ENCODE measurements at regions not wholly inside any gene's neighbourhood (a gene's known extent, or its start where the extent isn't known, plus 50 kb on each side); places are given as distances from the start of the nearest gene placed in this dataset.

- WGBS = 40% methylated on average over 1 of the region's 1 CpG
- no peaks in the 10 kb centered on the region for H3K4me1 ChIP-seq (ENCODE audit: control insufficient read depth in 4 of 4, insufficient read depth in 4 of 4, low read length in 3 of 4)
Observed at GRCh38 chr4:164318350-164318749, 435.6 kb upstream of the SMIM31 start.

DNA sequence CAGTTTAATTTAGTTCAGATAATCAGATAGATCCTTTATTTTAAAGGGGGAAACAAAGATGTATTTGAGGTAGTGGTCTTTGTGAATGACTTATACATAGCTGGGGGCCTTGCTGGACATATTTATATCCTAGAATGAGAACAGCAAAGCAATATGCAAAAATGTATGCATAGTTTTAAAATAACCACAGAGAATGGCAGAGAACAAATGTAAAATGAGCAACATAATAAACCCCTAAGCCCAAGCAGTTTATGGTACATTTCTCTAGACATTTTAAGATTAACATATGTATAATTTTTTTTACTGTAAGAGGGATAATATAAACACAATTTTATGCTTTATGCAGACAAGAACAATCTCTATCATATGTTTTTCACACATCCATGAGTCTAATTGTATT is 434.2 kb upstream of the SMIM31 start:
- Histone ChIP-seq H3K27ac (ENCODE audit: low read depth in 1 of 2, low read length in 2 of 2) (no peak overlapping the region), H3K9ac (ENCODE audit: low read depth in 1 of 2, low read length in 2 of 2) (no peak overlapping the region), H3K9me3 (ENCODE audit: control insufficient read depth in 4 of 4, low read length in 3 of 4) (no peaks in the 10 kb centered on the region), H3K27me3 (ENCODE audit: control insufficient read depth in 4 of 4, insufficient read depth in 4 of 4, low read length in 3 of 4) (no peaks in the 10 kb centered on the region), H3K4me1 (ENCODE audit: control insufficient read depth in 4 of 4, insufficient read depth in 4 of 4, low read length in 3 of 4) (no peaks in the 10 kb centered on the region), H3K36me3 (ENCODE audit: control insufficient read depth in 4 of 4, insufficient read depth in 3 of 4, low read depth in 1 of 4, low read length in 3 of 4) (no peaks in the 10 kb centered on the region), H3K4me3 (ENCODE audit: low read depth in 1 of 3, low read length in 3 of 3) (no peak overlapping the region)
- TF ChIP-seq SP1 (IDR thresholded peaks at IDR 0.05) (no peak), EGR1 (IDR thresholded peaks at IDR 0.05; ENCODE audit: low read depth in 2 of 2) (no peak), HNF4A (conservative IDR thresholded peaks at IDR 0.05) (no peak), FOXA2 (IDR thresholded peaks at IDR 0.05) (no peak), NR2F2 (IDR thresholded peaks at IDR 0.05) (no peak), RXRA (IDR thresholded peaks at IDR 0.05) (no peak), TAF1 (conservative IDR thresholded peaks at IDR 0.05) (no peak), GABPA (IDR thresholded peaks at IDR 0.05 in 1 of 2, conservative IDR thresholded peaks at IDR 0.05 in 1 of 2) (no peak), JUND (IDR thresholded peaks at IDR 0.05) (no peak), FOXA1 (IDR thresholded peaks at IDR 0.05) (no peak), ATF3 (IDR thresholded peaks at IDR 0.05) (no peak), RAD21 (IDR thresholded peaks at IDR 0.05) (no peak), YY1 (IDR thresholded peaks at IDR 0.05) (no peak), CTCF (IDR thresholded peaks at IDR 0.05; ENCODE audit: low read depth, low read length, missing input control) (no peak), HNF4G (IDR thresholded peaks at IDR 0.05) (no peak)
- TF ChIP-seq, protein P1, sequence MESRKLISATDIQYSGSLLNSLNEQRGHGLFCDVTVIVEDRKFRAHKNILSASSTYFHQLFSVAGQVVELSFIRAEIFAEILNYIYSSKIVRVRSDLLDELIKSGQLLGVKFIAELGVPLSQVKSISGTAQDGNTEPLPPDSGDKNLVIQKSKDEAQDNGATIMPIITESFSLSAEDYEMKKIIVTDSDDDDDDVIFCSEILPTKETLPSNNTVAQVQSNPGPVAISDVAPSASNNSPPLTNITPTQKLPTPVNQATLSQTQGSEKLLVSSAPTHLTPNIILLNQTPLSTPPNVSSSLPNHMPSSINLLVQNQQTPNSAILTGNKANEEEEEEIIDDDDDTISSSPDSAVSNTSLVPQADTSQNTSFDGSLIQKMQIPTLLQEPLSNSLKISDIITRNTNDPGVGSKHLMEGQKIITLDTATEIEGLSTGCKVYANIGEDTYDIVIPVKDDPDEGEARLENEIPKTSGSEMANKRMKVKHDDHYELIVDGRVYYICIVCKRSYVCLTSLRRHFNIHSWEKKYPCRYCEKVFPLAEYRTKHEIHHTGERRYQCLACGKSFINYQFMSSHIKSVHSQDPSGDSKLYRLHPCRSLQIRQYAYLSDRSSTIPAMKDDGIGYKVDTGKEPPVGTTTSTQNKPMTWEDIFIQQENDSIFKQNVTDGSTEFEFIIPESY (IDR thresholded peaks at IDR 0.05) = no peak
- TF ChIP-seq, protein P2, sequence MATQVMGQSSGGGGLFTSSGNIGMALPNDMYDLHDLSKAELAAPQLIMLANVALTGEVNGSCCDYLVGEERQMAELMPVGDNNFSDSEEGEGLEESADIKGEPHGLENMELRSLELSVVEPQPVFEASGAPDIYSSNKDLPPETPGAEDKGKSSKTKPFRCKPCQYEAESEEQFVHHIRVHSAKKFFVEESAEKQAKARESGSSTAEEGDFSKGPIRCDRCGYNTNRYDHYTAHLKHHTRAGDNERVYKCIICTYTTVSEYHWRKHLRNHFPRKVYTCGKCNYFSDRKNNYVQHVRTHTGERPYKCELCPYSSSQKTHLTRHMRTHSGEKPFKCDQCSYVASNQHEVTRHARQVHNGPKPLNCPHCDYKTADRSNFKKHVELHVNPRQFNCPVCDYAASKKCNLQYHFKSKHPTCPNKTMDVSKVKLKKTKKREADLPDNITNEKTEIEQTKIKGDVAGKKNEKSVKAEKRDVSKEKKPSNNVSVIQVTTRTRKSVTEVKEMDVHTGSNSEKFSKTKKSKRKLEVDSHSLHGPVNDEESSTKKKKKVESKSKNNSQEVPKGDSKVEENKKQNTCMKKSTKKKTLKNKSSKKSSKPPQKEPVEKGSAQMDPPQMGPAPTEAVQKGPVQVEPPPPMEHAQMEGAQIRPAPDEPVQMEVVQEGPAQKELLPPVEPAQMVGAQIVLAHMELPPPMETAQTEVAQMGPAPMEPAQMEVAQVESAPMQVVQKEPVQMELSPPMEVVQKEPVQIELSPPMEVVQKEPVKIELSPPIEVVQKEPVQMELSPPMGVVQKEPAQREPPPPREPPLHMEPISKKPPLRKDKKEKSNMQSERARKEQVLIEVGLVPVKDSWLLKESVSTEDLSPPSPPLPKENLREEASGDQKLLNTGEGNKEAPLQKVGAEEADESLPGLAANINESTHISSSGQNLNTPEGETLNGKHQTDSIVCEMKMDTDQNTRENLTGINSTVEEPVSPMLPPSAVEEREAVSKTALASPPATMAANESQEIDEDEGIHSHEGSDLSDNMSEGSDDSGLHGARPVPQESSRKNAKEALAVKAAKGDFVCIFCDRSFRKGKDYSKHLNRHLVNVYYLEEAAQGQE (IDR thresholded peaks at IDR 0.05) = no peak
- TF ChIP-seq, protein P3, sequence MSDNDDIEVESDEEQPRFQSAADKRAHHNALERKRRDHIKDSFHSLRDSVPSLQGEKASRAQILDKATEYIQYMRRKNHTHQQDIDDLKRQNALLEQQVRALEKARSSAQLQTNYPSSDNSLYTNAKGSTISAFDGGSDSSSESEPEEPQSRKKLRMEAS (IDR thresholded peaks at IDR 0.05) = no peak
- no peak for DNase-seq (ENCODE audit: low spot score)

More at GRCh38 chr4:164318350-164318749, 435.6 kb upstream of the SMIM31 start:
- no peak for DNase-seq (ENCODE audit: low spot score)
- TF ChIP-seq FOXA2 (IDR thresholded peaks at IDR 0.05) (no peak), HNF4G (IDR thresholded peaks at IDR 0.05) (no peak), FOXA1 (IDR thresholded peaks at IDR 0.05) (no peak), YY1 (IDR thresholded peaks at IDR 0.05) (no peak), NR2F2 (IDR thresholded peaks at IDR 0.05) (no peak)
- Histone ChIP-seq H3K27me3 (ENCODE audit: control insufficient read depth in 4 of 4, insufficient read depth in 4 of 4, low read length in 3 of 4) (no peaks in the 10 kb centered on the region), H3K9ac (ENCODE audit: low read depth in 1 of 2, low read length in 2 of 2) (no peak overlapping the region), H3K36me3 (ENCODE audit: control insufficient read depth in 4 of 4, insufficient read depth in 3 of 4, low read depth in 1 of 4, low read length in 3 of 4) (no peaks in the 10 kb centered on the region), H3K4me3 (ENCODE audit: low read depth in 1 of 3, low read length in 3 of 3) (no peak overlapping the region), H3K27ac (ENCODE audit: low read depth in 1 of 2, low read length in 2 of 2) (no peak overlapping the region), H3K9me3 (ENCODE audit: control insufficient read depth in 4 of 4, low read length in 3 of 4) (no peaks in the 10 kb centered on the region)

All from liver (tissue), 8 donors.